ENCODE measurements at regions not wholly inside any gene's neighbourhood (a gene's known extent, or its start where the extent isn't known, plus 50 kb on each side); places are given as distances from the start of the nearest gene placed in this dataset.

DNA sequence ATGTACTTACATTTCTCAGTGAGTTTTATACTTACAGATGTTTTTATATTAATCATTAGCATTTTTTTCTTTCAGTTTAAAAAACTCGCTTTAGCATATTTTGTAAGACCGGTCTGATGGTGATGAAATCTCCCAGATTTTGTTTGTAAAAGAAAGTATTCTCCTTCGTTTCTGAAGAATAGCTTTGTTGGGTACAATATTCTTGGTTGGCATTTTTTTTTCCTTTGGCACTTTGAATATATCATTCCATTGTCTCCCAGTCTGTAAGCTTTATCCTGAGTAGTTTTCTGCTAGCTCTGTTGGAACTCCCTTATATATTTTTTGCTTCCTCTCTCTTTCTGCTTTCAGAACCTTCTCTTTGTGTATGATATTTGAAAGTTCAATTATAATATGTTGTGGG, 412.6 kb downstream of the RASEF start:
- TF ChIP-seq, protein P1, sequence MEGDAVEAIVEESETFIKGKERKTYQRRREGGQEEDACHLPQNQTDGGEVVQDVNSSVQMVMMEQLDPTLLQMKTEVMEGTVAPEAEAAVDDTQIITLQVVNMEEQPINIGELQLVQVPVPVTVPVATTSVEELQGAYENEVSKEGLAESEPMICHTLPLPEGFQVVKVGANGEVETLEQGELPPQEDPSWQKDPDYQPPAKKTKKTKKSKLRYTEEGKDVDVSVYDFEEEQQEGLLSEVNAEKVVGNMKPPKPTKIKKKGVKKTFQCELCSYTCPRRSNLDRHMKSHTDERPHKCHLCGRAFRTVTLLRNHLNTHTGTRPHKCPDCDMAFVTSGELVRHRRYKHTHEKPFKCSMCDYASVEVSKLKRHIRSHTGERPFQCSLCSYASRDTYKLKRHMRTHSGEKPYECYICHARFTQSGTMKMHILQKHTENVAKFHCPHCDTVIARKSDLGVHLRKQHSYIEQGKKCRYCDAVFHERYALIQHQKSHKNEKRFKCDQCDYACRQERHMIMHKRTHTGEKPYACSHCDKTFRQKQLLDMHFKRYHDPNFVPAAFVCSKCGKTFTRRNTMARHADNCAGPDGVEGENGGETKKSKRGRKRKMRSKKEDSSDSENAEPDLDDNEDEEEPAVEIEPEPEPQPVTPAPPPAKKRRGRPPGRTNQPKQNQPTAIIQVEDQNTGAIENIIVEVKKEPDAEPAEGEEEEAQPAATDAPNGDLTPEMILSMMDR (IDR thresholded peaks at IDR 0.05): no peak
- TF ChIP-seq EP300 (IDR thresholded peaks at IDR 0.05; ENCODE audit: low read depth) (no peak), POLR2A (IDR thresholded peaks at IDR 0.05) (no peak), POLR2AphosphoS5 (IDR thresholded peaks at IDR 0.05) (no peak)

All from transverse colon (tissue), 4 donors.